GM12865 (cell line): ENCODE measurements at regions not wholly inside any gene's neighbourhood (a gene's known extent, or its start where the extent isn't known, plus 50 kb on each side); places are given as distances from the start of the nearest gene placed in this dataset.

Experiments used
- DNase-seq: peaks from one replicate; pipeline ENCODE4 v3.0.0; 2010; ENCODE audit warnings: low read depth
- H3K4me3 ChIP-seq: 2 replicates; pipeline ENCODE4 v1.5.1; 2011; ENCODE audit warnings: mild to moderate bottlenecking, low read depth, low read length, control low read depth
- TF ChIP-seq, protein P1 (sequence below): IDR thresholded peaks from 2 replicates; pipeline ENCODE4 v1.5.1; 2011; ENCODE audit warnings: low read length, control low read depth, low read depth, inconsistent platforms; ENCODE audit not compliant: insufficient read depth; ENCODE audit errors: missing control alignments

DNA sequence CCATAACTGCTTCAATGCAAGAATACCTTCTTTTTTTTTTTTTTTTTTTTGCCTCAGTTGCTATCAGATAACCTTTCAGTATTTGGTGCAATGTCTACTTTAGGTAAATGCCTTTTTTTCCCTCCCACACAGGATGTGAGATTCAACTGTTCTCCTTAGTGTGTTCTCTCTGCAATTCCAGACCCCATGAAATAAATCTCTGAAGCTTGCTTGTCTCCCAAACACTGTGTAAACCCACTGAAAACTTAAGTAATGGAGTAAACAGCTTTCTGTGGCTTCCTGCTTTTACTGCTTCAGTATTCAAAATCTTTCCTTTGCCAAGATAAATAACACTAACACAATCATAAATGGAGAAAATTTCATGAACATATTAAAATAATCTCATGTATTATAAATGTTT, 55.8 kb upstream of the CLEC14A start:
- no peak overlapping the region for H3K4me3 ChIP-seq
- TF ChIP-seq, protein P1, sequence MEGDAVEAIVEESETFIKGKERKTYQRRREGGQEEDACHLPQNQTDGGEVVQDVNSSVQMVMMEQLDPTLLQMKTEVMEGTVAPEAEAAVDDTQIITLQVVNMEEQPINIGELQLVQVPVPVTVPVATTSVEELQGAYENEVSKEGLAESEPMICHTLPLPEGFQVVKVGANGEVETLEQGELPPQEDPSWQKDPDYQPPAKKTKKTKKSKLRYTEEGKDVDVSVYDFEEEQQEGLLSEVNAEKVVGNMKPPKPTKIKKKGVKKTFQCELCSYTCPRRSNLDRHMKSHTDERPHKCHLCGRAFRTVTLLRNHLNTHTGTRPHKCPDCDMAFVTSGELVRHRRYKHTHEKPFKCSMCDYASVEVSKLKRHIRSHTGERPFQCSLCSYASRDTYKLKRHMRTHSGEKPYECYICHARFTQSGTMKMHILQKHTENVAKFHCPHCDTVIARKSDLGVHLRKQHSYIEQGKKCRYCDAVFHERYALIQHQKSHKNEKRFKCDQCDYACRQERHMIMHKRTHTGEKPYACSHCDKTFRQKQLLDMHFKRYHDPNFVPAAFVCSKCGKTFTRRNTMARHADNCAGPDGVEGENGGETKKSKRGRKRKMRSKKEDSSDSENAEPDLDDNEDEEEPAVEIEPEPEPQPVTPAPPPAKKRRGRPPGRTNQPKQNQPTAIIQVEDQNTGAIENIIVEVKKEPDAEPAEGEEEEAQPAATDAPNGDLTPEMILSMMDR: no peak
- DNase-seq: no peak

DNA sequence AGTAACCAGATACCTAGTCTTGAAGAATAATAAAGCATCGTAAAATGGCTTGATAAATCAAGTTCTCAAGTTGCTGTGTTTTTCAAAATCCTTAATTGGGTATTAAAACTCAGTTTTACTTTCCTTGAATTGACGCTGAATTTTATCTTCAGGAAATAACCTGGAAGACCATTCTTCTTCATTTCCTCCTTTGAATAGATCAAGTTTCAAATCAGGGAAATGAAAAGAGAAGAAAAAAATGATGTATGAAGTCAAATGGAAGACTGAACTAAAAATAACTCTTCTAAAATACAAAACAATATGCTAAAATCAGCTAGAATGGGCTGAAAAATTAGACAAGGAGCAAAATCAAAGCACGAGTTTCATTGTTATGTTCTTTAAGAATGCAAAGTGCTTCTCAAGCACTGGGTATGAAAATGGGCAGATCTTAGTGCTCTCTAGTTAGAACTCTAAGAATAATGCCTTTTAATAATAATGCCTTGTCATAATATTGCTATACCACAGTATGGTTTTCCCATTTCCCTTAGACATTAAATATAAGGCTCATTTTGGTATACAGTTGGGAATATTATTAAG, 54.6 kb upstream of the CLEC14A start:
- no peak overlapping the region for H3K4me3 ChIP-seq
- TF ChIP-seq, protein P1: no peak
- no peak for DNase-seq

DNA sequence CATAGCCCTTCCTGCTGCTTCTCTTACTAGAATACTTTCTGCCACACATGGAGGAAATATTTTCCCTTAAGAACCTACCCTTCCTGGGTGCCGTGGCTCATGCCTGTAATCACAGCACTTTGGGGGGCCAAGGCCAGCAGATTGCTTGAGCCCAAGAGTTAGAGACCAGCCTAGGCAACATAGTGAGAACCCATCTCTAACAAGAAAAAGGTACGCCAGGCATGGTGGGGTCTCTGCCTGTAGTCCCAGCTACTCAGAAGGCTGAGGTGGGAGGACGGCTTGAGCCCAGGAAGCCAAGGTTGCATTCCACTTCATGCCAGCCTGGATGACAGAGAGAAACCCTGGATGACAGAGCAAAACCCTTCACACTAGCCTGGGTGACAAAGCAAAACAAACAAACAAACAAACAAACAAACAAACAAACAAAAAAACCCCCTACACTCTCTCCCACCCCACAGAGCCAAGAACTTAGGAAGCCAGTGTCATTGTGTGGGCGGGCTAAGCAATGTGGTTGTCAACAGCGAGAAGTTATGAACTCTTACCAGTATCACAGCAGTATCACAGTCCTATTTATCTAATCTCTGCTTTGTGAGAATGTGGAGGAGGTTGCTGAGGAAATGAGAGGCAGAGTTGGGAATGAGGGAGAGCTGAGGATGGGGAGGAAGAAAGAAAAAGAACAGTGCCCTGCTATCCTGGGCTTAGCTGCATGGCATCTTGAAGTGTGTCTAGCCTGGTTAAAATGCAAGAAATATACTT, 53.8 kb upstream of the CLEC14A start:
- H3K4me3 ChIP-seq: no peak overlapping the region
- TF ChIP-seq, protein P1: no peak
- no peak for DNase-seq
